Right lobe of liver (tissue), 6 donors: ENCODE measurements at regions not wholly inside any gene's neighbourhood (a gene's known extent, or its start where the extent isn't known, plus 50 kb on each side); places are given as distances from the start of the nearest gene placed in this dataset.
A peak's percentile ranks its signal among the peaks of the same experiment; 100 is the strongest.

Source experiments
- ATAC-seq, 4 donors: fragments of 200-7000 bp; cut with Tn5 transposase; one replicate each; pipeline ENCODE4 v1.9.1; 2020; ENCODE audit warnings: mild to moderate bottlenecking in 4 of 4, moderate library complexity in 4 of 4
- DNase-seq, 3 donors: peaks; one replicate each; pipeline ENCODE4 v3.0.0-alpha.2; 2020
- H3K27ac ChIP-seq, 3 donors: fragments of 200-600 bp; one replicate each; pipeline ENCODE4 v1.8.0; 2022
- H3K27me3 ChIP-seq, 2 donors: fragments of 200-600 bp; one replicate each; pipeline ENCODE4 v1.8.0; 2022
- H3K36me3 ChIP-seq, 4 donors: fragments of 200-600 bp; sonication (generic) in 1 of 4; one replicate each; pipeline versions ENCODE4 v1.5.1 to v1.8.0; 2017 to 2022; ENCODE audit warnings: control low read depth in 1 of 4
- H3K4me1 ChIP-seq, 4 donors: fragments of 200-600 bp; sonication (generic) in 1 of 4; one replicate each; pipeline versions ENCODE4 v1.5.1 to v1.8.0; 2017 to 2022; ENCODE audit warnings: control low read depth in 1 of 4
- H3K4me3 ChIP-seq, 3 donors: fragments of 200-600 bp; one replicate each; pipeline ENCODE4 v1.8.0; 2022
- H3K9me3 ChIP-seq, 4 donors: fragments of 200-600 bp; sonication (generic) in 1 of 4; one replicate each; pipeline versions ENCODE4 v1.5.1 to v1.8.0; 2017 to 2022; ENCODE audit warnings: control low read depth in 1 of 4
- CTCF ChIP-seq, 4 donors: fragments of 200-600 bp in 3 of 4; fragments of 450-650 bp in 1 of 4; IDR thresholded peaks; one replicate each; pipeline versions ENCODE4 v1.5.1 to v1.8.0; 2016 to 2022; ENCODE audit warnings: antibody characterized with exemption in 4 of 4, mild to moderate bottlenecking in 2 of 4
- POLR2A ChIP-seq: fragments of 450-650 bp; IDR thresholded peaks from one replicate; pipeline ENCODE4 v1.6.1; 2017; ENCODE audit warnings: antibody characterized with exemption, mild to moderate bottlenecking
- WGBS: methylation state at CpG from one replicate; pipeline ENCODE4 v1.1.6; 2018; ENCODE audit warnings: low coverage, low lambda C conversion rate; ENCODE audit not compliant: insufficient coverage; ENCODE audit errors: missing lambda C conversion rate; 5-methylcytosine and 5-hydroxymethylcytosine counted together
- intact Hi-C, 2 donors: fragments of 100-400 bp; cut with DNase I; formaldehyde crosslinking; loops; one replicate each; pipeline versions ENCODE4 v1.11.2 to v1.14.1; 2022
- donor health status: DM: no; HTN: yes; CAD: no.
- donor health status: DM: no; HTN: no; CAD: no.
- donor health status: DM: no; HTN: no; CAD: no.
- donor health status: DM: no; HTN: yes; CAD: no.
- donor health status: DM: no; HTN: yes; CAD: no.

- Histone ChIP-seq H3K36me3 (no peaks in the 10 kb centered on the region), H3K27me3 (no peaks in the 10 kb centered on the region), H3K9me3 (peaks cover 0 to 5% (median 0%) of the 10 kb centered on the region in 4 donors), H3K27ac (no peak overlapping the region), H3K4me1 (no peaks in the 10 kb centered on the region), H3K4me3 (no peak overlapping the region)
- ATAC-seq (no peak), DNase-seq (no peak)
- TF ChIP-seq CTCF (IDR thresholded peaks at IDR 0.05), result no peak
- TF ChIP-seq POLR2A, result no peak
- 68% methylated on average over 2 of the region's 2 CpGs for WGBS
- intact Hi-C loops, result no loop called here
Observed at GRCh38 chr1:218613105-218613504, 268.0 kb downstream of the TGFB2 start.

GRCh38 chr1:218614031-218614430, 268.9 kb downstream of the TGFB2 start:
- H3K9me3 ChIP-seq, result no peaks in the 10 kb centered on the region
- no peak for ATAC-seq
- no peaks in the 10 kb centered on the region for H3K27me3 ChIP-seq
- TF ChIP-seq CTCF (IDR thresholded peaks at IDR 0.05), result no peak
- no peak for TF ChIP-seq POLR2A
- H3K27ac ChIP-seq, result no peak overlapping the region
- no peaks in the 10 kb centered on the region for H3K4me1 ChIP-seq
- DNase-seq, result no peak
- H3K36me3 ChIP-seq, result no peaks in the 10 kb centered on the region
- intact Hi-C loops, result no loop called here
- 81% methylated on average over 2 of the region's 2 CpGs for WGBS
- H3K4me3 ChIP-seq, result no peak overlapping the region

GRCh38 chr1:218616681-218617080, 271.5 kb downstream of the TGFB2 start:
- no peaks in the 10 kb centered on the region for H3K36me3 ChIP-seq
- 80% methylated on average over 1 of the region's 1 CpG for WGBS
- intact Hi-C loops, result no loop called here
- TF ChIP-seq CTCF (IDR thresholded peaks at IDR 0.05) (no peak), POLR2A (no peak)
- H3K27me3 ChIP-seq, result no peaks in the 10 kb centered on the region
- ATAC-seq (no peak), DNase-seq (no peak)
- no peak overlapping the region for H3K27ac ChIP-seq
- no peaks in the 10 kb centered on the region for H3K4me1 ChIP-seq
- no peak overlapping the region for H3K4me3 ChIP-seq
- H3K9me3 ChIP-seq, result no peaks in the 10 kb centered on the region

GRCh38 chr1:218617986-218618385, 272.9 kb downstream of the TGFB2 start:
- no peak for DNase-seq
- intact Hi-C loops, result no loop called here
- H3K27ac ChIP-seq, result no peak overlapping the region
- no peak for TF ChIP-seq CTCF (IDR thresholded peaks at IDR 0.05)
- TF ChIP-seq POLR2A, result no peak
- no peaks in the 10 kb centered on the region for H3K9me3 ChIP-seq
- H3K27me3 ChIP-seq, result no peaks in the 10 kb centered on the region
- ATAC-seq, result no peak
- no peaks in the 10 kb centered on the region for H3K36me3 ChIP-seq
- no peaks in the 10 kb centered on the region for H3K4me1 ChIP-seq
- no peak overlapping the region for H3K4me3 ChIP-seq

GRCh38 chr1:218620956-218621355, 275.8 kb downstream of the TGFB2 start:
- TF ChIP-seq POLR2A (no peak), CTCF (IDR thresholded peaks at IDR 0.05) (no peak)
- H3K4me1 ChIP-seq, result no peaks in the 10 kb centered on the region
- no peaks in the 10 kb centered on the region for H3K36me3 ChIP-seq
- no peak overlapping the region for H3K27ac ChIP-seq
- DNase-seq, result no peak
- H3K4me3 ChIP-seq, result no peak overlapping the region
- ATAC-seq, result peak in 1 of 4 donors; percentile 55
- intact Hi-C loops, result no loop called here
- no peaks in the 10 kb centered on the region for H3K9me3 ChIP-seq
- H3K27me3 ChIP-seq, result no peaks in the 10 kb centered on the region
- WGBS, result 50% methylated on average over 1 of the region's 1 CpG
